GM23338 (cell line): ENCODE measurements at regions not wholly inside any gene's neighbourhood (a gene's known extent, or its start where the extent isn't known, plus 50 kb on each side); places are given as distances from the start of the nearest gene placed in this dataset.

Experiments
- ATAC-seq: fragments of 200-7000 bp; cut with Tn5 transposase; 3 replicates; pipeline ENCODE4 v1.9.1; 2020
- DNase-seq: peaks from one replicate; pipeline ENCODE4 v3.0.0-alpha.2; 2015; ENCODE audit warnings: low spot score
- H2AFZ ChIP-seq: fragments of 200-600 bp; sonication (generic); 2 replicates; pipeline ENCODE4 v1.8.0; 2016; ENCODE audit warnings: antibody characterized with exemption, mild to moderate bottlenecking, moderate library complexity
- H3F3A ChIP-seq: fragments of 200-600 bp; sonication (generic); replicated peaks from 2 replicates; pipeline ENCODE4 v1.8.0; 2017; ENCODE audit warnings: antibody characterized with exemption, mixed run types, low read depth
- H3K27ac ChIP-seq: fragments of 200-600 bp; sonication (generic); 2 replicates; pipeline ENCODE4 v1.6.1; 2016; ENCODE audit warnings: low read depth
- H3K27me3 ChIP-seq: fragments of 200-600 bp; sonication (generic); 2 replicates; pipeline ENCODE4 v1.8.0; 2016; ENCODE audit warnings: mild to moderate bottlenecking, mixed run types, moderate library complexity; ENCODE audit not compliant: insufficient read depth
- H3K36me3 ChIP-seq: fragments of 200-600 bp; sonication (generic); 2 replicates; pipeline ENCODE4 v1.8.0; 2016; ENCODE audit warnings: mild to moderate bottlenecking; ENCODE audit not compliant: insufficient read depth
- H3K4me1 ChIP-seq: fragments of 200-600 bp; sonication (generic); 2 replicates; pipeline ENCODE4 v1.8.0; 2016; ENCODE audit warnings: mild to moderate bottlenecking, moderate library complexity; ENCODE audit not compliant: insufficient read depth
- H3K4me2 ChIP-seq: fragments of 200-600 bp; sonication (generic); 2 replicates; pipeline ENCODE4 v1.7.1; 2017; ENCODE audit warnings: mixed run types
- H3K4me3 ChIP-seq: fragments of 200-600 bp; sonication (generic); 2 replicates; pipeline ENCODE4 v1.6.1; 2016; ENCODE audit warnings: mixed run types
- H3K79me2 ChIP-seq: fragments of 200-600 bp; sonication (generic); replicated peaks from 2 replicates; pipeline ENCODE4 v1.8.0; 2017; ENCODE audit warnings: mild to moderate bottlenecking; ENCODE audit not compliant: insufficient read depth
- H3K9me2 ChIP-seq: fragments of 200-600 bp; sonication (generic); 2 replicates; pipeline ENCODE4 v1.8.0; 2017; ENCODE audit not compliant: insufficient read depth
- H4K20me1 ChIP-seq: fragments of 200-600 bp; sonication (generic); replicated peaks from 2 replicates; pipeline ENCODE4 v1.8.0; 2017; ENCODE audit warnings: mild to moderate bottlenecking; ENCODE audit not compliant: insufficient read depth
- H3K27ac Mint-ChIP-seq: 2 replicates; pipeline ENCODE4 v1.8.0; 2020; ENCODE audit warnings: inconsistent platforms, mild to moderate bottlenecking, moderate library complexity, mixed read lengths
- H3K27me3 Mint-ChIP-seq: 3 replicates; pipeline ENCODE4 v1.8.0; 2022; ENCODE audit warnings: low read depth, mild to moderate bottlenecking, moderate library complexity, mixed read lengths, inconsistent platforms; ENCODE audit not compliant: insufficient read depth, poor library complexity
- H3K36me3 Mint-ChIP-seq: 3 replicates; pipeline ENCODE4 v1.8.0; 2021; ENCODE audit warnings: low read depth, mild to moderate bottlenecking, inconsistent platforms, moderate library complexity, mixed read lengths
- H3K4me1 Mint-ChIP-seq: 3 replicates; pipeline ENCODE4 v1.8.0; 2020; ENCODE audit warnings: mild to moderate bottlenecking, inconsistent platforms, mixed read lengths
- H3K4me3 Mint-ChIP-seq: 3 replicates; pipeline ENCODE4 v1.8.0; 2021; ENCODE audit warnings: moderate library complexity, mild to moderate bottlenecking, inconsistent platforms, mixed read lengths
- H3K9me3 Mint-ChIP-seq: 3 replicates; pipeline ENCODE4 v1.8.0; 2020; ENCODE audit warnings: moderate library complexity, mild to moderate bottlenecking, inconsistent platforms, mixed read lengths
- CREB1 ChIP-seq: fragments of 250-450 bp; sonication (Bioruptor Pico); IDR thresholded peaks from 2 replicates; pipeline ENCODE4 v1.5.0; 2020; ENCODE audit warnings: low read depth, mild to moderate bottlenecking, moderate library complexity
- ETS1 ChIP-seq: IDR thresholded peaks from 2 replicates; pipeline ENCODE4 v1.6.1; 2016; ENCODE audit warnings: antibody characterized with exemption
- EZH2phosphoT487 ChIP-seq: fragments of 200-600 bp; sonication (generic); IDR thresholded peaks from one replicate; pipeline ENCODE4 v1.8.1; 2018; ENCODE audit warnings: antibody characterized with exemption; ENCODE audit not compliant: unreplicated experiment
- JUNB ChIP-seq: IDR thresholded peaks from one replicate; pipeline ENCODE4 v1.6.1; 2016; ENCODE audit warnings: antibody characterized with exemption; ENCODE audit not compliant: unreplicated experiment
- NANOG ChIP-seq: IDR thresholded peaks from 2 replicates; pipeline ENCODE4 v1.6.1; 2016; ENCODE audit warnings: antibody characterized with exemption, borderline replicate concordance
- REST ChIP-seq: IDR thresholded peaks from one replicate; pipeline ENCODE4 v1.6.1; 2018; ENCODE audit warnings: antibody characterized with exemption; ENCODE audit not compliant: unreplicated experiment
- ZNF114 ChIP-seq: fragments of 250-450 bp; sonication (Bioruptor Pico); IDR thresholded peaks from 2 replicates; pipeline ENCODE4 v1.5.0; 2020; ENCODE audit warnings: mild to moderate bottlenecking, moderate library complexity
- TF ChIP-seq, protein P1 (sequence below): fragments of 250-450 bp; sonication (Bioruptor Pico); IDR thresholded peaks from 2 replicates; pipeline ENCODE4 v1.5.0; 2020; ENCODE audit warnings: mild to moderate bottlenecking, moderate library complexity
- TF ChIP-seq, protein P2 (sequence below), 2 experiments: fragments of 200-600 bp in 1 of 2; sonication (generic) in 1 of 2; conservative IDR thresholded peaks; 2 replicates each; pipeline versions ENCODE4 v1.5.1 to v1.6.1; 2016 to 2017; ENCODE audit warnings: antibody characterized with exemption in 2 of 2, low read depth in 2 of 2, mild to moderate bottlenecking in 2 of 2, moderate library complexity in 1 of 2

GRCh38 chr19:32231020-32231419 lies 114.4 kb upstream of the ZNF507 start (continued):
- TF ChIP-seq REST, result no peak
- no peak for TF ChIP-seq CREB1 (CRISPR knock-in tag)
- no peak for TF ChIP-seq JUNB
- no peak for TF ChIP-seq ZNF114 (CRISPR knock-in tag)

- ATAC-seq (no peak), DNase-seq (no peak)
- no peaks in the 10 kb centered on the region for H3K36me3 Mint-ChIP-seq
- no peak overlapping the region for H3K27ac Mint-ChIP-seq
- no peaks in the 10 kb centered on the region for H3K9me3 Mint-ChIP-seq
- Histone ChIP-seq H3K9me2 (no peaks in the 10 kb centered on the region), H3K27ac (no peak overlapping the region), H3F3A (no peaks in the 10 kb centered on the region), H3K36me3 (no peaks in the 10 kb centered on the region), H3K27me3 (no peaks in the 10 kb centered on the region), H2AFZ (no peak overlapping the region), H3K4me2 (no peak overlapping the region), H4K20me1 (no peaks in the 10 kb centered on the region), H3K4me3 (no peak overlapping the region), H3K4me1 (no peaks in the 10 kb centered on the region), H3K79me2 (no peaks in the 10 kb centered on the region)
- no peak overlapping the region for H3K4me3 Mint-ChIP-seq
- no peaks in the 10 kb centered on the region for H3K4me1 Mint-ChIP-seq
- peaks cover 12% of the 10 kb centered on the region for H3K27me3 Mint-ChIP-seq
- TF ChIP-seq CREB1 (CRISPR knock-in tag) (no peak), EZH2phosphoT487 (no peak), ETS1 (no peak), JUNB (no peak), REST (no peak), NANOG (no peak)
- TF ChIP-seq, protein P1, sequence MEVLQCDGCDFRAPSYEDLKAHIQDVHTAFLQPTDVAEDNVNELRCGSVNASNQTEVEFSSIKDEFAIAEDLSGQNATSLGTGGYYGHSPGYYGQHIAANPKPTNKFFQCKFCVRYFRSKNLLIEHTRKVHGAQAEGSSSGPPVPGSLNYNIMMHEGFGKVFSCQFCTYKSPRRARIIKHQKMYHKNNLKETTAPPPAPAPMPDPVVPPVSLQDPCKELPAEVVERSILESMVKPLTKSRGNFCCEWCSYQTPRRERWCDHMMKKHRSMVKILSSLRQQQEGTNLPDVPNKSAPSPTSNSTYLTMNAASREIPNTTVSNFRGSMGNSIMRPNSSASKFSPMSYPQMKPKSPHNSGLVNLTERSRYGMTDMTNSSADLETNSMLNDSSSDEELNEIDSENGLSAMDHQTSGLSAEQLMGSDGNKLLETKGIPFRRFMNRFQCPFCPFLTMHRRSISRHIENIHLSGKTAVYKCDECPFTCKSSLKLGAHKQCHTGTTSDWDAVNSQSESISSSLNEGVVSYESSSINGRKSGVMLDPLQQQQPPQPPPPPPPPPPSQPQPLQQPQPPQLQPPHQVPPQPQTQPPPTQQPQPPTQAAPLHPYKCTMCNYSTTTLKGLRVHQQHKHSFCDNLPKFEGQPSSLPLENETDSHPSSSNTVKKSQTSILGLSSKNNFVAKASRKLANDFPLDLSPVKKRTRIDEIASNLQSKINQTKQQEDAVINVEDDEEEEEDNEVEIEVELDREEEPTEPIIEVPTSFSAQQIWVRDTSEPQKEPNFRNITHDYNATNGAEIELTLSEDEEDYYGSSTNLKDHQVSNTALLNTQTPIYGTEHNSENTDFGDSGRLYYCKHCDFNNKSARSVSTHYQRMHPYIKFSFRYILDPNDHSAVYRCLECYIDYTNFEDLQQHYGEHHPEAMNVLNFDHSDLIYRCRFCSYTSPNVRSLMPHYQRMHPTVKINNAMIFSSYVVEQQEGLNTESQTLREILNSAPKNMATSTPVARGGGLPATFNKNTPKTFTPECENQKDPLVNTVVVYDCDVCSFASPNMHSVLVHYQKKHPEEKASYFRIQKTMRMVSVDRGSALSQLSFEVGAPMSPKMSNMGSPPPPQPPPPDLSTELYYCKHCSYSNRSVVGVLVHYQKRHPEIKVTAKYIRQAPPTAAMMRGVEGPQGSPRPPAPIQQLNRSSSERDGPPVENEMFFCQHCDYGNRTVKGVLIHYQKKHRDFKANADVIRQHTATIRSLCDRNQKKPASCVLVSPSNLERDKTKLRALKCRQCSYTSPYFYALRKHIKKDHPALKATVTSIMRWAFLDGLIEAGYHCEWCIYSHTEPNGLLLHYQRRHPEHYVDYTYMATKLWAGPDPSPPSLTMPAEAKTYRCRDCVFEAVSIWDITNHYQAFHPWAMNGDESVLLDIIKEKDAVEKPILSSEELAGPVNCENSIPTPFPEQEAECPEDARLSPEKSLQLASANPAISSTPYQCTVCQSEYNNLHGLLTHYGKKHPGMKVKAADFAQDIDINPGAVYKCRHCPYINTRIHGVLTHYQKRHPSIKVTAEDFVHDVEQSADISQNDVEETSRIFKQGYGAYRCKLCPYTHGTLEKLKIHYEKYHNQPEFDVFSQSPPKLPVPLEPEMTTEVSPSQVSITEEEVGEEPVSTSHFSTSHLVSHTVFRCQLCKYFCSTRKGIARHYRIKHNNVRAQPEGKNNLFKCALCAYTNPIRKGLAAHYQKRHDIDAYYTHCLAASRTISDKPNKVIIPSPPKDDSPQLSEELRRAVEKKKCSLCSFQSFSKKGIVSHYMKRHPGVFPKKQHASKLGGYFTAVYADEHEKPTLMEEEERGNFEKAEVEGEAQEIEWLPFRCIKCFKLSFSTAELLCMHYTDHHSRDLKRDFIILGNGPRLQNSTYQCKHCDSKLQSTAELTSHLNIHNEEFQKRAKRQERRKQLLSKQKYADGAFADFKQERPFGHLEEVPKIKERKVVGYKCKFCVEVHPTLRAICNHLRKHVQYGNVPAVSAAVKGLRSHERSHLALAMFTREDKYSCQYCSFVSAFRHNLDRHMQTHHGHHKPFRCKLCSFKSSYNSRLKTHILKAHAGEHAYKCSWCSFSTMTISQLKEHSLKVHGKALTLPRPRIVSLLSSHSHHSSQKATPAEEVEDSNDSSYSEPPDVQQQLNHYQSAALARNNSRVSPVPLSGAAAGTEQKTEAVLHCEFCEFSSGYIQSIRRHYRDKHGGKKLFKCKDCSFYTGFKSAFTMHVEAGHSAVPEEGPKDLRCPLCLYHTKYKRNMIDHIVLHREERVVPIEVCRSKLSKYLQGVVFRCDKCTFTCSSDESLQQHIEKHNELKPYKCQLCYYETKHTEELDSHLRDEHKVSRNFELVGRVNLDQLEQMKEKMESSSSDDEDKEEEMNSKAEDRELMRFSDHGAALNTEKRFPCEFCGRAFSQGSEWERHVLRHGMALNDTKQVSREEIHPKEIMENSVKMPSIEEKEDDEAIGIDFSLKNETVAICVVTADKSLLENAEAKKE (CRISPR knock-in tag), result no peak
- TF ChIP-seq, protein P2, sequence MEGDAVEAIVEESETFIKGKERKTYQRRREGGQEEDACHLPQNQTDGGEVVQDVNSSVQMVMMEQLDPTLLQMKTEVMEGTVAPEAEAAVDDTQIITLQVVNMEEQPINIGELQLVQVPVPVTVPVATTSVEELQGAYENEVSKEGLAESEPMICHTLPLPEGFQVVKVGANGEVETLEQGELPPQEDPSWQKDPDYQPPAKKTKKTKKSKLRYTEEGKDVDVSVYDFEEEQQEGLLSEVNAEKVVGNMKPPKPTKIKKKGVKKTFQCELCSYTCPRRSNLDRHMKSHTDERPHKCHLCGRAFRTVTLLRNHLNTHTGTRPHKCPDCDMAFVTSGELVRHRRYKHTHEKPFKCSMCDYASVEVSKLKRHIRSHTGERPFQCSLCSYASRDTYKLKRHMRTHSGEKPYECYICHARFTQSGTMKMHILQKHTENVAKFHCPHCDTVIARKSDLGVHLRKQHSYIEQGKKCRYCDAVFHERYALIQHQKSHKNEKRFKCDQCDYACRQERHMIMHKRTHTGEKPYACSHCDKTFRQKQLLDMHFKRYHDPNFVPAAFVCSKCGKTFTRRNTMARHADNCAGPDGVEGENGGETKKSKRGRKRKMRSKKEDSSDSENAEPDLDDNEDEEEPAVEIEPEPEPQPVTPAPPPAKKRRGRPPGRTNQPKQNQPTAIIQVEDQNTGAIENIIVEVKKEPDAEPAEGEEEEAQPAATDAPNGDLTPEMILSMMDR (conservative IDR thresholded peaks at IDR 0.05; ENCODE audit: low read depth in 2 of 2), result no peak
These were observed 113.7 kb upstream of the ZNF507 start for GRCh38 chr19:32231691-32232090.
